BE2C (cell line): ENCODE measurements at regions not wholly inside any gene's neighbourhood (a gene's known extent, or its start where the extent isn't known, plus 50 kb on each side); places are given as distances from the start of the nearest gene placed in this dataset.

Source experiments
- DNase-seq: peaks from one replicate; pipeline ENCODE4 v3.0.0-alpha.2; 2020
- H3K27me3 ChIP-seq: fragments of 250-450 bp; sonication (Bioruptor Pico); 2 replicates; pipeline ENCODE4 v1.5.1; 2020; ENCODE audit warnings: mild to moderate bottlenecking
- H3K36me3 ChIP-seq: fragments of 250-450 bp; sonication (Bioruptor Pico); 2 replicates; pipeline ENCODE4 v1.5.1; 2020; ENCODE audit warnings: mild to moderate bottlenecking
- H3K4me1 ChIP-seq: fragments of 250-450 bp; sonication (Bioruptor Pico); 2 replicates; pipeline ENCODE4 v1.5.1; 2020
- H3K4me3 ChIP-seq: 2 replicates; pipeline ENCODE4 v1.5.1; 2011; ENCODE audit warnings: low read depth, low read length
- H3K9me3 ChIP-seq: fragments of 250-450 bp; sonication (Bioruptor Pico); 2 replicates; pipeline ENCODE4 v1.5.1; 2020
- TF ChIP-seq, protein P1 (sequence below): IDR thresholded peaks from 2 replicates; pipeline ENCODE4 v1.5.1; 2012; ENCODE audit warnings: mild to moderate bottlenecking, low read depth, low read length

DNA sequence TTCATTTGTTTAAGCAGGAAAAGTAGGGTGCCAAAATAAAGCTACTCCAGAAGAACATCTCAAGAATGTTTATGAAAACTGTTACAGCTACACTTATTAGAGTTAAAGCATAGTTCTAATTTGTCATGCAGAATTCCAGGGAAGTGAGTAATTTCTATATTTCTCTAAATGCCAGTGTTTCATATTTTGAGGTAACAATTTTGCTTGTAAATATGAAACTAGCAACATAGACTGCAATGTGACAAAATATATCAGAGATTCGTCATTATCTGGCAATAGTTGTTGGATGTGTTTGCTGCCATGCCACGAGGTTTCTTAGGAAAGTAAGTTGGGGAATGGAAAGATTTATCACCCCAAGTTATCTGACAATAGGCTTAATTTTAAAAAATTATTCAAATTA, 424.1 kb upstream of the ZEB2 start:
- no peak overlapping the region for H3K4me3 ChIP-seq
- no peak for DNase-seq

DNA sequence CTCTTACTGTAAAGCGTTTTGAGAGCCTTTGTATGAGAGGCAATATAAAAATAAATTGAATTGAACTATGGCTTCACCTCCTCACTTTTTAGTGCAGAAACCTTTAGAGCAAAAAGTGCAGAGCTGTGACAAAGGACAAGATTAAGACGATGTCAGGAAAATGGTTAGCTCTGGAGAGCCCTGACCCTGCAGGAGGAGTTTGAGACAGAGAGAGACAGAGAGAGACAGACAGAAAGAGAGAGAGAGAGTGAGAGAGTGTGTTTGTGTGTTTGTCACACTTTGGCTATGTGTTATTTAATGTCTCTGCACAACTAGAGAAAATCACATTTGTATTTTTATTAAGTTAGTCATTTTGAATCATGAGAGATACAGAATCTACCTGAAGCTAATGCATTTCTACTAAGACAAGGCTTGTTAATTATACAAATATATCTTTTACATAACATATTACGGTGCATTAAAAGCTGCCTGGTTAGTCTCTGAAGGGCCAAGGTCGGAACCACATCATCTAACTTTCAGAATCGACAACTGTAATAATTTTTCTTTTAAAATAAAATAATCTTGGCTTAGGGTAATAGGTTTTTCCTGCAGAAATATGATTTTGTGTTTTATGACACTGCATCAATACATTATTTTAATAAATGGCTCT, 423.5 kb upstream of the ZEB2 start:
- H3K4me3 ChIP-seq, result no peak overlapping the region
- no peaks in the 10 kb centered on the region for H3K36me3 ChIP-seq
- H3K27me3 ChIP-seq, result no peaks in the 10 kb centered on the region
- TF ChIP-seq, protein P1, sequence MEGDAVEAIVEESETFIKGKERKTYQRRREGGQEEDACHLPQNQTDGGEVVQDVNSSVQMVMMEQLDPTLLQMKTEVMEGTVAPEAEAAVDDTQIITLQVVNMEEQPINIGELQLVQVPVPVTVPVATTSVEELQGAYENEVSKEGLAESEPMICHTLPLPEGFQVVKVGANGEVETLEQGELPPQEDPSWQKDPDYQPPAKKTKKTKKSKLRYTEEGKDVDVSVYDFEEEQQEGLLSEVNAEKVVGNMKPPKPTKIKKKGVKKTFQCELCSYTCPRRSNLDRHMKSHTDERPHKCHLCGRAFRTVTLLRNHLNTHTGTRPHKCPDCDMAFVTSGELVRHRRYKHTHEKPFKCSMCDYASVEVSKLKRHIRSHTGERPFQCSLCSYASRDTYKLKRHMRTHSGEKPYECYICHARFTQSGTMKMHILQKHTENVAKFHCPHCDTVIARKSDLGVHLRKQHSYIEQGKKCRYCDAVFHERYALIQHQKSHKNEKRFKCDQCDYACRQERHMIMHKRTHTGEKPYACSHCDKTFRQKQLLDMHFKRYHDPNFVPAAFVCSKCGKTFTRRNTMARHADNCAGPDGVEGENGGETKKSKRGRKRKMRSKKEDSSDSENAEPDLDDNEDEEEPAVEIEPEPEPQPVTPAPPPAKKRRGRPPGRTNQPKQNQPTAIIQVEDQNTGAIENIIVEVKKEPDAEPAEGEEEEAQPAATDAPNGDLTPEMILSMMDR, result no peak
- no peaks in the 10 kb centered on the region for H3K9me3 ChIP-seq
- DNase-seq, result no peak
- no peaks in the 10 kb centered on the region for H3K4me1 ChIP-seq

More for the DNA sequence above, 424.1 kb upstream of the ZEB2 start:
- Histone ChIP-seq H3K4me1 (no peaks in the 10 kb centered on the region), H3K36me3 (no peaks in the 10 kb centered on the region), H3K9me3 (no peaks in the 10 kb centered on the region), H3K27me3 (no peaks in the 10 kb centered on the region)
- TF ChIP-seq, protein P1, result no peak

DNA sequence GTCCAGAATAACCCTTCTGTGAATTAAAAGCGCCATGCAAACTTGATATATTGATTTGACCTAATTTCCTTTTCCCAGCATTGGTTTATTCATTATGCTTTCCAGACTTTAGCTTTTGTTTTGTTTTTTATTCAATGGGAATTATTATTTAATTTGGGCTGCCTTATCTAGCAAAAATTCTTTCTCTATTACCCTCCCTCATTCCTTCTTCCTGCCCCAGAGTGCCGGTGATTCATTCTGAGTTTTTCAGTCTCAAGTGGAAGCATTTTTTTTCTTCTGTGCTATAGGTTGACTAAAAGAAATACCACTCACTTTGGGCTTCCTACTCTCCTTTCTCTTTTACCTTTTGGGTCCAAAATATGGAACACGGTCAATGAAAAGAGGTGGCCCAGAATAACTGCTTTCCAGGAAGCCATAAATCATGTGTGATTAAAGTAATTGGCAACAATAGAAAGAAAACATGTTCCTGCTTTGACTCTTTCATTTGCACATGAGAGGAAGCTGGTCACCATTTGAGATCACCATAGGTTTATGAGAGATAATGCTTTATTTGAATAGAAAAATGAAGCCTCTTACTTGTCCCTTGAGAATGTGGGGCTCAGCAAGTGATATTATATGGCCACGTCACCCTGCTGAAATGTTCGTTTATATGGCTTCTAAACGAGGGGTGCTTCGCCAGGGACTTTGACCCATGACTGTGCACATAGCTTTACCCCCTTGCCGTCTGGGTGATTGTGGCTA, 422.8 kb upstream of the ZEB2 start:
- TF ChIP-seq, protein P1, result no peak
- no peaks in the 10 kb centered on the region; the same call in 1 of the 2 replicates for H3K4me1 ChIP-seq
- H3K27me3 ChIP-seq, result no peaks in the 10 kb centered on the region
- no peak overlapping the region for H3K4me3 ChIP-seq
- H3K36me3 ChIP-seq, result no peaks in the 10 kb centered on the region
- no peaks in the 10 kb centered on the region for H3K9me3 ChIP-seq
- DNase-seq, result no peak

DNA sequence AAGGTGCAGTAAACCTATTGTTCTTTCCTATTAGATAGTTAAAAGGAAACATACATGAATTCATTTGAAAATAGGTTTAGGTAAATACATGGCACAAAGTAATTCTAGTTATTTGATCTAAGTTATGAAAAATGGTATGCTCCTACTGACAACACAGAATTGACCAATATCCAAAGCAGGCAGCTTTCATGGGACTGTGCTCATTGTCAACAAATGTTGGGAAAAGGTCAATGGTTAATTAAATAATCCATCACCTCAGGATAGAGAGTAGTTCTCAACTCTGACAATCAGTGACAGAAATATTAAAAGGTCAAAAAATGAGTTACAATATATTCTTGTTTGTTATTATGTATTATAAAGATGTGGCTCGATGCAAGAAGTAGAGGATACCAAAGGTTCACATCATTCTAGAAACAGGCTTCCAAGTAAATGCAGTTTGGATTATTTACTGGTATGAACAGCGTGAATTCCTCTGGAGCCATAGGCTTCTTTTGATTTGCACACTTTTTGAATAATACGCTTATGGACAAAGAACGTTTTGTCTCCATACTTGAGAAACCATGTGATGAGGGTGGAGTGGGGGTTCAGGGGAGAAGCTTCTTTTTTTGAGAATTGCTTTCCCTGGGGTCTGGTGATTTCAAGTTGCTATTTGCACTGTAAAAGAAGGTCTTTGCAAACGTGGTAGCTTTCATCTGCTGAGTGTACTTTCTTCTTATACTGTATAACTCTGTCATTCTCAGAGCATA, 422.0 kb upstream of the ZEB2 start:
- H3K27me3 ChIP-seq, result no peaks in the 10 kb centered on the region
- TF ChIP-seq, protein P1, result no peak
- H3K36me3 ChIP-seq, result no peaks in the 10 kb centered on the region
- no peaks in the 10 kb centered on the region; the same call in 1 of the 2 replicates for H3K4me1 ChIP-seq
- no peaks in the 10 kb centered on the region for H3K9me3 ChIP-seq
- no peak overlapping the region for H3K4me3 ChIP-seq
- no peak for DNase-seq

DNA sequence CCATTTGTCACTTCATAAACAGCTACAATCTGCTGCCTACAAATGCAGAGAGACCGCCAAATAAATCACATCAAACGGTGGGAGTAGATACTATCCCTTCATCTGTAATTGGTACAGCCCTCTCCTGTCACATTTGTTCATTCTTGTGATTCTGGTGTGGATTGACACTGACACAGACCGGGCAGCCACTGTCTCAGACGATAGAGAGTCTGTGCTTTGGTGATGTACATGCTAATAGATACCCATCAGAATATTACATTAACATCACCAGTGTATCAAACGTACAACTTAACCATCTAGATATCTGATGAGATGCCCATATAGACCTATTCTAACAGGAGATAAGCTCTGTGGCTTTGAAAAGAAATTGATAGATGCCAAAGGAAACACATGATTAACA, 419.7 kb upstream of the ZEB2 start:
- H3K27me3 ChIP-seq, result no peaks in the 10 kb centered on the region
- no peaks in the 10 kb centered on the region; the same call in 1 of the 2 replicates for H3K4me1 ChIP-seq

More for the DNA sequence above, 419.7 kb upstream of the ZEB2 start:
- no peak for DNase-seq
- H3K36me3 ChIP-seq, result no peaks in the 10 kb centered on the region
- no peaks in the 10 kb centered on the region for H3K9me3 ChIP-seq
- TF ChIP-seq, protein P1, result no peak
- no peak overlapping the region for H3K4me3 ChIP-seq
